ENCODE measurements at regions not wholly inside any gene's neighbourhood (a gene's known extent, or its start where the extent isn't known, plus 50 kb on each side); places are given as distances from the start of the nearest gene placed in this dataset.

DNA sequence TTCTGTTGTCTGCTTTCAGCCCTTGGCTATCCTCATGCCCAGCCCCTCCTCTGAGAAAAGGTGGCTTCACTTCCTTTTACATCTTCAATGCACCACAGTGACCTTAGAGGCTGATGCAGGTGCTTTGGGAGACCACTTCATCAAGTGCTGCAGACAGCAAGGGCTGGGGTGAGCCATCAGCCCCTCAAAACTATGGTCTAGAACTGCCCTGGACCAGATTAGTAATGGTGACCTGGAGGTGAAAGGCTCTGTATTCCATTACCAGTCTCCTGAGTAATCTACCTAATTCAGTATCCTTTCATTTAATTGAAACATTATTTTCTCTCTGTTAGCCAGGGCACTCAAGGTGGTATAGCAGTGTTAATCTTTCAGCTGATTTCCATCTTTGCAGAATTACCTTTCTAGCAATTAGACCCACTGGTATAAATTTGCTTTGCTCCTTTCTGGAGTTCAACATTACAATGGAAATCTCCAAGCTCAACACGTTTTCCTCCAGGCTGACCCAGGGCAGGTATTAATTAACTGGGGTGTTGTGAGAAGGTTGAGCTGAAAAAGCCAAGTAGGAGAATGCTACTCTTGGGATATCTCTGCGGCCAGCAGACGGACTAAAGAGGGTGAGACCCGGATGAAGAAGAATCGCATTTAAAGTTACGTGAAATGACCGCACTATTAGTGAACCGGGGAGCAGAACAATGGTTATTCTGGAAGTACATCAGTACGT lies 469.0 kb downstream of the MEIS1 start:
- H3K4me3 ChIP-seq (ENCODE audit: control extremely low read depth in 1 of 5, extremely low read depth in 1 of 5, insufficient read depth in 1 of 5, low read depth in 2 of 5, low read length in 4 of 5) = no peak overlapping the region
- DNase-seq (no peak), ATAC-seq (ENCODE audit: low read depth) (no peak)
- no peaks in the 10 kb centered on the region for H3K9me3 Mint-ChIP-seq (ENCODE audit: insufficient read depth)
- H3K27ac Mint-ChIP-seq = no peak overlapping the region
- H3K9me3 ChIP-seq (ENCODE audit: control extremely low read depth in 1 of 3, control insufficient read depth in 2 of 3, insufficient read depth in 1 of 3, low read length in 2 of 3) = peaks cover 0 to 1% (median 0%) of the 10 kb centered on the region in 3 donors
- H3K4me1 ChIP-seq (ENCODE audit: control insufficient read depth in 2 of 2, insufficient read depth in 2 of 2, low read length in 2 of 2) = no peaks in the 10 kb centered on the region
- 99% methylated on average over 8 of the region's 9 CpGs for WGBS (ENCODE audit: insufficient coverage)
- H2AFZ ChIP-seq (ENCODE audit: insufficient read depth, low read depth, low read length, poor library complexity, severe bottlenecking) = no peak overlapping the region
- TF ChIP-seq CTCF (IDR thresholded peaks at IDR 0.05) = no peak
- TF ChIP-seq EZH2 (IDR thresholded peaks at IDR 0.05; ENCODE audit: borderline replicate concordance, insufficient read depth, low read depth, low read length, poor library complexity, severe bottlenecking) = no peak
- CTCF ChIA-PET = no interaction called here
- H3K79me2 ChIP-seq (ENCODE audit: control insufficient read depth, insufficient read depth, low read length) = no peaks in the 10 kb centered on the region
- intact Hi-C loops (cut with micrococcal nuclease) = no loop called here
- POLR2A ChIA-PET = no interaction called here
- H4K20me1 ChIP-seq (ENCODE audit: control insufficient read depth, insufficient read depth, low read length, poor library complexity, severe bottlenecking) = no peaks in the 10 kb centered on the region
- H3K4me2 ChIP-seq (replicated peaks; ENCODE audit: low read depth, low read length, poor library complexity, severe bottlenecking) = no peak overlapping the region
- no peaks in the 10 kb centered on the region for H3K4me1 Mint-ChIP-seq
- H3K36me3 ChIP-seq (replicated peaks in 1 of 2; ENCODE audit: control extremely low read depth in 1 of 2, control insufficient read depth in 1 of 2, extremely low read depth in 1 of 2, insufficient read depth in 2 of 2, low read length in 1 of 2) = no peaks in the 10 kb centered on the region
- H3K27ac ChIP-seq (ENCODE audit: low read length in 2 of 2) = no peak overlapping the region
- no peaks in the 10 kb centered on the region for H3K27me3 Mint-ChIP-seq
- no peak overlapping the region for H3K4me3 Mint-ChIP-seq
- no peaks in the 10 kb centered on the region for H3K27me3 ChIP-seq (replicated peaks in 1 of 4; ENCODE audit: control extremely low read depth in 1 of 4, control insufficient read depth in 3 of 4, insufficient read depth in 4 of 4, low read length in 3 of 4)
- H3K9ac ChIP-seq (ENCODE audit: low read length) = no peak overlapping the region

DNA sequence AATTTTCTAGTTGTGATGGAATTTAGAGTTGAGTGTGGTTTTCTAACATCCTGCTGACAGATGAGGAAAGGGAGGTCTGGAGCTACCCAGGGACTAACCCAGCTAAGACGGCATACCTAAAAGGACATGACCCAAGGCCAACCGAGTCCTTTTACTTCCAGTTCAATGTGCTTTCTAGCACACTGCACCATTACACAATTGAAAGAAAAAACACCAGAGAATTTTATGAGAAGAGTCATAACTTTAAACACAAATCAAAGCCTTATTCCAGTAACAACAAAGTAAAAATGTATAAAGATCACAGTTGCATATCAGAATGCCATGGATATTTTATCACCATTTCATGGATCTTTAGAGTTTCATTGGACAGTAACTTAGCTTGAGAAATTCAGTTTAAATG lies 480.3 kb downstream of the MEIS1 start:
- H3K4me1 Mint-ChIP-seq = no peaks in the 10 kb centered on the region
- DNase-seq = no peak
- no peak overlapping the region for H2AFZ ChIP-seq (ENCODE audit: insufficient read depth, low read depth, low read length, poor library complexity, severe bottlenecking)
- H3K27me3 Mint-ChIP-seq = no peaks in the 10 kb centered on the region
- no CpG with 5 or more reads among the region's 2 CpGs for WGBS (ENCODE audit: insufficient coverage)
- no peaks in the 10 kb centered on the region for H3K27me3 ChIP-seq (replicated peaks in 1 of 4; ENCODE audit: control extremely low read depth in 1 of 4, control insufficient read depth in 3 of 4, insufficient read depth in 4 of 4, low read length in 3 of 4)
- no peak overlapping the region for H3K4me2 ChIP-seq (replicated peaks; ENCODE audit: low read depth, low read length, poor library complexity, severe bottlenecking)
- no peaks in the 10 kb centered on the region for H3K79me2 ChIP-seq (ENCODE audit: control insufficient read depth, insufficient read depth, low read length)
- no peaks in the 10 kb centered on the region for H4K20me1 ChIP-seq (ENCODE audit: control insufficient read depth, insufficient read depth, low read length, poor library complexity, severe bottlenecking)
- no peak for TF ChIP-seq EZH2 (IDR thresholded peaks at IDR 0.05; ENCODE audit: borderline replicate concordance, insufficient read depth, low read depth, low read length, poor library complexity, severe bottlenecking)
- TF ChIP-seq CTCF (IDR thresholded peaks at IDR 0.05) = no peak
- ChIA-PET CTCF (no interaction called here), POLR2A (no interaction called here)
- H3K4me1 ChIP-seq (ENCODE audit: control insufficient read depth in 2 of 2, insufficient read depth in 2 of 2, low read length in 2 of 2) = no peaks in the 10 kb centered on the region
- intact Hi-C loops (cut with micrococcal nuclease) = no loop called here
- no peak overlapping the region for H3K4me3 Mint-ChIP-seq
- no peak overlapping the region for H3K4me3 ChIP-seq (ENCODE audit: control extremely low read depth in 1 of 5, extremely low read depth in 1 of 5, insufficient read depth in 1 of 5, low read depth in 2 of 5, low read length in 4 of 5)
- no peaks in the 10 kb centered on the region for H3K36me3 ChIP-seq (replicated peaks in 1 of 2; ENCODE audit: control extremely low read depth in 1 of 2, control insufficient read depth in 1 of 2, extremely low read depth in 1 of 2, insufficient read depth in 2 of 2, low read length in 1 of 2)
- H3K9ac ChIP-seq (ENCODE audit: low read length) = no peak overlapping the region
- H3K9me3 Mint-ChIP-seq (ENCODE audit: insufficient read depth) = no peaks in the 10 kb centered on the region
- H3K27ac Mint-ChIP-seq = no peak overlapping the region
- H3K27ac ChIP-seq (ENCODE audit: low read length in 2 of 2) = no peak overlapping the region
- no peak for ATAC-seq (ENCODE audit: low read depth)
- H3K9me3 ChIP-seq (ENCODE audit: control extremely low read depth in 1 of 3, control insufficient read depth in 2 of 3, insufficient read depth in 1 of 3, low read length in 2 of 3) = no peaks in the 10 kb centered on the region
